ENCODE measurements at regions not wholly inside any gene's neighbourhood (a gene's known extent, or its start where the extent isn't known, plus 50 kb on each side); places are given as distances from the start of the nearest gene placed in this dataset.

DNA sequence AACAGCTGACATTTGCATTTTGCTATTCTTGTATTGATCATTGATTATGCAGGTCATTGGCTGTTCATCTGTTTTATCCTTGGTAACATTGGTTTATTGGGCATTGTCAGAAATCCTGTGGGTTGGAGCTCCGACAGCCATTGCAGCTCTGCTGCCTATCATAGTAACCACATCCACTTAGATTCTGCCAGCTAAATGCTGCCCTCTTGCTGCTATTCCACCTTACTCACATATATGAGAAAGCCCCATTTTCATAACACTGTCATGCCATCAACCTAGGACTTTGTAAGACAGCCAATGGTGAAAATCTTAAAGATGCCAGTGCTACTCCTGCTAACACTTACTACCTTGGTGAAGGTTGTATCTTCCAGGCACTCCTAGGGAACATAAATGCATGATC, 187.3 kb upstream of the CXCL13 start:
- no peak overlapping the region for H3K4me3 ChIP-seq (replicated peaks in 1 of 3; ENCODE audit: insufficient read depth in 1 of 3, low read depth in 2 of 3, low read length in 3 of 3)
- FAIRE-seq (peak; percentile 28), DNase-seq (ENCODE audit: low spot score) (no peak), ATAC-seq (peak; percentile 63)
- no peaks in the 10 kb centered on the region for H3K36me3 ChIP-seq (replicated peaks in 1 of 2; ENCODE audit: control insufficient read depth in 1 of 2, insufficient read depth in 2 of 2, low read length in 2 of 2)
- in situ Hi-C loops (cut with HindIII; ENCODE audit: extremely low pct_ligation_motif_present, low pct_unique_long_range_greater_than_20kb) (no loop called here), intact Hi-C loops (cut with micrococcal nuclease; ENCODE audit: unreplicated experiment) (no loop called here)
- no peaks in the 10 kb centered on the region for H4K20me1 ChIP-seq (ENCODE audit: insufficient read depth, low read length)
- no peaks in the 10 kb centered on the region for H3K79me2 ChIP-seq (ENCODE audit: insufficient read depth, low read length)
- ChIA-PET CTCF (ENCODE audit: low intra/inter-chr PET ratio, low total read pairs) (no interaction called here), POLR2A (no interaction called here)
- no peak overlapping the region for H3K4me2 ChIP-seq (ENCODE audit: low read depth, low read length)
- no peak overlapping the region for H3K27ac ChIP-seq (ENCODE audit: extremely low read length, insufficient read depth, low read length)
- H3K4me1 ChIP-seq (ENCODE audit: insufficient read depth, low read length) = no peaks in the 10 kb centered on the region
- BruUV-seq (replicated peaks) = no TSS peak
- WGBS (ENCODE audit: low lambda C conversion rate) = 7% methylated on average over 1 of the region's 1 CpG
- no peak for TF ChIP-seq HOXA7 (CRISPR knock-in tag; IDR thresholded peaks at IDR 0.05)
- TF ChIP-seq DMAP1 (CRISPR knock-in tag; IDR thresholded peaks at IDR 0.05) = no peak
- TF ChIP-seq FLYWCH1 (CRISPR knock-in tag; IDR thresholded peaks at IDR 0.05) = no peak
- TF ChIP-seq SALL1 (CRISPR knock-in tag; IDR thresholded peaks at IDR 0.05) = no peak
- TF ChIP-seq KDM6A (CRISPR knock-in tag; IDR thresholded peaks at IDR 0.05; ENCODE audit: low read depth) = no peak
- TF ChIP-seq KMT2B (CRISPR knock-in tag; IDR thresholded peaks at IDR 0.05) = no peak
- TF ChIP-seq, protein P1, sequence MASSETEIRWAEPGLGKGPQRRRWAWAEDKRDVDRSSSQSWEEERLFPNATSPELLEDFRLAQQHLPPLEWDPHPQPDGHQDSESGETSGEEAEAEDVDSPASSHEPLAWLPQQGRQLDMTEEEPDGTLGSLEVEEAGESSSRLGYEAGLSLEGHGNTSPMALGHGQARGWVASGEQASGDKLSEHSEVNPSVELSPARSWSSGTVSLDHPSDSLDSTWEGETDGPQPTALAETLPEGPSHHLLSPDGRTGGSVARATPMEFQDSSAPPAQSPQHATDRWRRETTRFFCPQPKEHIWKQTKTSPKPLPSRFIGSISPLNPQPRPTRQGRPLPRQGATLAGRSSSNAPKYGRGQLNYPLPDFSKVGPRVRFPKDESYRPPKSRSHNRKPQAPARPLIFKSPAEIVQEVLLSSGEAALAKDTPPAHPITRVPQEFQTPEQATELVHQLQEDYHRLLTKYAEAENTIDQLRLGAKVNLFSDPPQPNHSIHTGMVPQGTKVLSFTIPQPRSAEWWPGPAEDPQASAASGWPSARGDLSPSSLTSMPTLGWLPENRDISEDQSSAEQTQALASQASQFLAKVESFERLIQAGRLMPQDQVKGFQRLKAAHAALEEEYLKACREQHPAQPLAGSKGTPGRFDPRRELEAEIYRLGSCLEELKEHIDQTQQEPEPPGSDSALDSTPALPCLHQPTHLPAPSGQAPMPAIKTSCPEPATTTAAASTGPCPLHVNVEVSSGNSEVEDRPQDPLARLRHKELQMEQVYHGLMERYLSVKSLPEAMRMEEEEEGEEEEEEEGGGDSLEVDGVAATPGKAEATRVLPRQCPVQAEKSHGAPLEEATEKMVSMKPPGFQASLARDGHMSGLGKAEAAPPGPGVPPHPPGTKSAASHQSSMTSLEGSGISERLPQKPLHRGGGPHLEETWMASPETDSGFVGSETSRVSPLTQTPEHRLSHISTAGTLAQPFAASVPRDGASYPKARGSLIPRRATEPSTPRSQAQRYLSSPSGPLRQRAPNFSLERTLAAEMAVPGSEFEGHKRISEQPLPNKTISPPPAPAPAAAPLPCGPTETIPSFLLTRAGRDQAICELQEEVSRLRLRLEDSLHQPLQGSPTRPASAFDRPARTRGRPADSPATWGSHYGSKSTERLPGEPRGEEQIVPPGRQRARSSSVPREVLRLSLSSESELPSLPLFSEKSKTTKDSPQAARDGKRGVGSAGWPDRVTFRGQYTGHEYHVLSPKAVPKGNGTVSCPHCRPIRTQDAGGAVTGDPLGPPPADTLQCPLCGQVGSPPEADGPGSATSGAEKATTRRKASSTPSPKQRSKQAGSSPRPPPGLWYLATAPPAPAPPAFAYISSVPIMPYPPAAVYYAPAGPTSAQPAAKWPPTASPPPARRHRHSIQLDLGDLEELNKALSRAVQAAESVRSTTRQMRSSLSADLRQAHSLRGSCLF (CRISPR knock-in tag; IDR thresholded peaks at IDR 0.05; ENCODE audit: borderline replicate concordance) = no peak
- TF ChIP-seq MAFG (CRISPR knock-in tag; IDR thresholded peaks at IDR 0.05) = no peak
- TF ChIP-seq ZNF282 (IDR thresholded peaks at IDR 0.05; ENCODE audit: partially characterized antibody) = no peak
- no peak for TF ChIP-seq ZNF446 (CRISPR knock-in tag; IDR thresholded peaks at IDR 0.05)
- no peak for TF ChIP-seq ZNF549 (CRISPR knock-in tag; IDR thresholded peaks at IDR 0.05)
- no peak for TF ChIP-seq ZBTB38 (CRISPR knock-in tag; IDR thresholded peaks at IDR 0.05)
- TF ChIP-seq, protein P2, sequence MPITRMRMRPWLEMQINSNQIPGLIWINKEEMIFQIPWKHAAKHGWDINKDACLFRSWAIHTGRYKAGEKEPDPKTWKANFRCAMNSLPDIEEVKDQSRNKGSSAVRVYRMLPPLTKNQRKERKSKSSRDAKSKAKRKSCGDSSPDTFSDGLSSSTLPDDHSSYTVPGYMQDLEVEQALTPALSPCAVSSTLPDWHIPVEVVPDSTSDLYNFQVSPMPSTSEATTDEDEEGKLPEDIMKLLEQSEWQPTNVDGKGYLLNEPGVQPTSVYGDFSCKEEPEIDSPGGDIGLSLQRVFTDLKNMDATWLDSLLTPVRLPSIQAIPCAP (CRISPR knock-in tag; IDR thresholded peaks at IDR 0.05; ENCODE audit: low read depth) = no peak
- TF ChIP-seq SATB2 (CRISPR knock-in tag; IDR thresholded peaks at IDR 0.05) = no peak
- no peak for TF ChIP-seq YEATS4 (CRISPR knock-in tag; IDR thresholded peaks at IDR 0.05; ENCODE audit: borderline replicate concordance)
- TF ChIP-seq ONECUT2 (CRISPR knock-in tag; IDR thresholded peaks at IDR 0.05) = no peak
- TF ChIP-seq ZNF264 (CRISPR knock-in tag; IDR thresholded peaks at IDR 0.05) = no peak
- TF ChIP-seq, protein P3, sequence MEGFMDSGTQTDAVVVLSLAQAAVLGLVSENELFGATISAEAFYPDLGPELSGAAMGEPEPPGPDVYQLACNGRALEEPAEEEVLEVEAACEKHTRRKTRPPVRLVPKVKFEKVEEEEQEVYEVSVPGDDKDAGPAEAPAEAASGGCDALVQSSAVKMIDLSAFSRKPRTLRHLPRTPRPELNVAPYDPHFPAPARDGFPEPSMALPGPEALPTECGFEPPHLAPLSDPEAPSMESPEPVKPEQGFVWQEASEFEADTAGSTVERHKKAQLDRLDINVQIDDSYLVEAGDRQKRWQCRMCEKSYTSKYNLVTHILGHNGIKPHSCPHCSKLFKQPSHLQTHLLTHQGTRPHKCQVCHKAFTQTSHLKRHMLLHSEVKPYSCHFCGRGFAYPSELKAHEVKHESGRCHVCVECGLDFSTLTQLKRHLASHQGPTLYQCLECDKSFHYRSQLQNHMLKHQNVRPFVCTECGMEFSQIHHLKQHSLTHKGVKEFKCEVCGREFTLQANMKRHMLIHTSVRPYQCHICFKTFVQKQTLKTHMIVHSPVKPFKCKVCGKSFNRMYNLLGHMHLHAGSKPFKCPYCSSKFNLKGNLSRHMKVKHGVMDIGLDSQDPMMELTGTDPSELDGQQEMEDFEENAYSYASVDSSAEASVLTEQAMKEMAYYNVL (CRISPR knock-in tag; IDR thresholded peaks at IDR 0.05; ENCODE audit: borderline replicate concordance) = no peak
- TF ChIP-seq ZNF263 (CRISPR knock-in tag; IDR thresholded peaks at IDR 0.05) = no peak
- no peak for TF ChIP-seq GTF2F1 (IDR thresholded peaks at IDR 0.05; ENCODE audit: low read length)
- no peak overlapping the region for H3K9ac ChIP-seq (ENCODE audit: insufficient read depth, low read depth, low read length)
- no peaks in the 10 kb centered on the region for H3K27me3 ChIP-seq (ENCODE audit: control insufficient read depth in 1 of 2, insufficient read depth in 2 of 2, low read length in 2 of 2)
- no peaks in the 10 kb centered on the region for H3K9me3 ChIP-seq (ENCODE audit: low read length)
- no peak overlapping the region for H2AFZ ChIP-seq (ENCODE audit: low read length)

All from HepG2 (cell line).